Femur (tissue), 1 donor: ENCODE measurements at regions not wholly inside any gene's neighbourhood (a gene's known extent, or its start where the extent isn't known, plus 50 kb on each side); places are given as distances from the start of the nearest gene placed in this dataset.

Experiments
- DNase-seq: peaks from one replicate; pipeline ENCODE4 v3.0.0-alpha.2; 2017

DNA sequence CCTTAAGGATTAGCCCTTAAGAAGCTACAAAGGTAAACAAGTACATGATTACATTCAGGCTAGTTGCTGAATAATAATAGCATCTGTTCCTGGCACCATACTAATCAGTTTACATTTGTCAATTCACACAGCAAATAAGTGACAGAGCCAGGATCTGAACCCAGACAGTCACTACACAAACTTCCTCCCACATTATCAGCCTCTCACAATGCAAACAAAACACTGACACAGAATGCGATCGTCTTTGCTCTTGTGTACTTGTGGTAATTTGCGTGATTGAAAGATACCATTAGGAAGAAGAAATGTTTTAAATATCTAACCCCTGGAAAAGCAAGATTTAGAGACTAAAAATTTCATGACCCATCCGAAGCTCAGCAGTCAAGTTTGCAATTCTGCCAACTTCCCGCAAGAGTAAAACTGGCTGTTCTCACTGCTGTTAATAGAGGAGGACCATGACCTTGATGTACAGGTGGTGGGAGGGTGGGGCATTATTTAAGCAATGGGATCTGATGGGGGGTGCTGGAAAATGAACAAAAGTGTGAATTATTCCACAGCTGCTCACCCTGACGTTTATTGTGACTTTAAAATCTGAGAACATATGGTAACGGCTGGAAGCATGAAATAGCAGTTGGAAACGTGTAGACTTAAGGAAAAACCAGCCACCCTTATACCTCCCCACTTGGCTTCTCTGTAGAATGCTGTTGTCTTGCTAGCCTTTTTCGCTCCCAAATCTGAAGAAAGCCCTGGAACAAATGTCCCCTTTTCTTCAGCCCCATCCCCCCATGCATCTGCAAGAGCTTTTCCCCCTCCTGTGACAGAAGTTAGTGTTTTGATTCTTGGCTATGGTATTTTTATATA lies 95.3 kb upstream of the ARMC2 start:
- no peak for DNase-seq

DNA sequence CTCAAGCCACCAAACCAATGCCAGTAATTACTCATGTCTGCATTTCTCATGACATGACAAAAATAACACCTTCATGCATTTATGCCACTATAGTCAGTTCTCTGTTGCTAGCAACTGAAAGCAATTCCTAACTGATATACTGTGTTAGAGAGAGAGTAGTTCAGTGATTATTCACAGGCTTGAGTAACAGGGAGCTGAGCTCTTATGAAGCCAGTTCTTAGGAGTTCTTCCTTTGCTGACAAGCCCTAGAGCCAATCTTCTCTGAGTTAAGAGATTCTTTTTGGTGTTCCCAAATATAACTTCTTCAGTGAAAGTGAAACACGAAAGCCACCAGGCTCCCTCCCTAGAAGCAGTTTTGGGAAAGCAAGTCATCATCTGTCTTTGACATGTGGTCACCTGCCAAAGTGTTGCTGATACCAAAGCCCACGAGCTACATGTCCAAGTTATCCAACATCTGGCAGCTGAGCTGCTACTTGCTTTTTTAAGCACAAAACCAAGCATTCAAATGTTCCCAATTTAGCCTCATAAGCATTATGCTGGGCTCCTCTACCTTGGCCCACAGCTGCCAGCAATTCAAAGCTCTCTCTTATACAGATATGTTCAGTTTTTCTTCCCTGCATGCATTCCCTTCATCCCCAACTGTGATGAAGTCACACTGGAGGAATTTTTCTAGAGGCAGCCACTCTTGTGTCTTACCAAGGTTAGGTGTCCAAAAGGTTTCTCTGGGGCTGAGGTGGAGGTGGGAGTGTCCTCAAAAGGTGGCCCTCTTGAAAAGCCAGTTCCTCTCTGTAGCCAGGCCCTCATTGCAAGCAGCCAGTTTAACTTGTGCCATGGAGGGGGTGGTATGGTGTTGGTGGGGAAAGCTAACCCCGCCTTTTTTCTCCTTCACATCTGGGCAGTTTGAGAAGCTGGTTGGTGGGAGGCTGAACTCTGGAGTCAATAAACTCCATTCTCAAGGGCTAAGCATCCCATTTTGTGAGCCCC lies 92.7 kb upstream of the ARMC2 start:
- DNase-seq, result no peak

GRCh38 chr6:108757357-108757756 lies 90.9 kb upstream of the ARMC2 start:
- no peak for DNase-seq

GRCh38 chr6:108758884-108759283 lies 89.3 kb upstream of the ARMC2 start:
- no peak for DNase-seq

DNA sequence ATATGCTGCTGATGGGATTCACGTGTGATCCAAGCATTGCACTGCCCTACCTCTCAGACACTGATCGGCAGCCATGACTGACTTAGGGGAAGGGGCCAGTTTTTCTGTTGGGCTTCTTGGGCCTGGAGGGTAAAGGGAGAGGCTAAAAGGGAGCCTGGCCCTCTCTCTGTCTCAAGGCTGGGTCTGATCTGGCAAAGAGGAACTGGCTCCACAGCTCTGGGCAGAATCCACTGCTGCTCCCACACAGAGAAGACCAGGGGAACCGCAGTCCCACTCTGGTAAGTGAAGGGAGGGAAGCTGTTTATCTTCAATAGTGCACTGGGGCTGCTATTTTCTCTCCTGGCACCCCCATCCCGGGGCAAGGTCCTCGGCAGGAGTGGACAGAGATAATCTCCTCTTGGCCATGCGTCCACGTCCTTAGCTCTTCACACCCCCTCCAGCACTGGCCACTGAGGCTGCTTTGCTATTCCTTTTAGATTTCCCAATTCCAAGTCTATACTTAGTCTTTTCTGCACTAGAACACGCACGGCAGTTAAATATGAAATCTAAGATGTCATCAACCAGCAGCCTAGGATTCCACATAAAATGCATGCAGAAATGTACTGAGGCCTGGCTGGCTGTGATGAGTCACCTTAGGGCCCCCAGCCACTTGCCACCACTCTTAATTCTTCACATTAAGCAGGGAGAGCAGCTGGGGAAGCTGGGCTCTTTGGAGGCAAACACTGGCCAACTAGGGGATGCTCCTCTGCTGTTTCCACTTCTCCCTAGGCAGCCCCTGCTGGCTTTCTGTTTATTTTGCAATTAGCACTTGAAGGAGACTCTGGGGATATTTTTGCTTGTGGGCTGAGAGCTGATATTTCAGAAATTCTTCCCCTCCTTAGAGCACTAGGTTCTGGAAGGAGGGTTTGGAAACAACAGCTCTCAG lies 87.8 kb upstream of the ARMC2 start:
- peak; percentile 50 for DNase-seq

GRCh38 chr6:108762394-108762793 lies 85.8 kb upstream of the ARMC2 start:
- no peak for DNase-seq

- DNase-seq, result no peak
Observed at GRCh38 chr6:108763931-108764579, 84.2 kb upstream of the ARMC2 start.

DNA sequence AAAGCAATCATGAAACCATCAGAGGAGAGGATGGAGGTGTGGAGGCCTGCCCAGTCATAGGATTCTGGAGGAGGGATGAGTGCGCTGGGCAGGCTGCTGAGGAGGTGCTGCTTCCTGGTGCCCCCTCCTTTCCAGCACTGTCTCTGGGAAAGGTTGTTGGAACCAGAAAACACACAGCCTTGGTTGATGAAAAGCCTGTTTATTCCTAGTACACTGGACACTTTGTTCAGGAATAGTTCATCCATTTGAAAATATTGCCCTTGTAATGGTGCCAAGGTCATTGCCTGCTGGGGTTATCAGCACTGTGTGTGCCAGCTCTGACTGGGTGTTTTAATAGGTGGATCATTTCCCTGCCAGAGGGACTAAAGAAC lies 83.7 kb upstream of the ARMC2 start:
- DNase-seq, result no peak

DNA sequence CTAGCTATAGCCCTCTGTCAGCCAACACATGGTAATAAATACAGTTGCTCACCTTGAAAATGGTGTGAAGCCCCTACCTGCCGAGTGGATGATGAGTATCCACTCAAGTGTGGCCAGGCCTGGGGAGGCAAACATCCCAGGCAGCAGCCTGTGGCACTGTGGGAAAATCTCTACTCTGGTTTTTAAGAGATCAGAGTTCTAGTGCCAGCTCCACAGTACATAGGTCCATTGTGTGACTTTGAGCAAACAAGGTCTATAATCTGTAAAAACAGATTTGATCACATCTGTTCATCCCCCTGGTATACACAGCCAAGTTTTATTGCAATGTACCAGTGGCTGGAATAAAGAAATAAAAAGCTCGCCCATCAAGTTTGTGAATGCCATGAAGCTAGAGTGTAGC lies 82.7 kb upstream of the ARMC2 start:
- no peak for DNase-seq

DNA sequence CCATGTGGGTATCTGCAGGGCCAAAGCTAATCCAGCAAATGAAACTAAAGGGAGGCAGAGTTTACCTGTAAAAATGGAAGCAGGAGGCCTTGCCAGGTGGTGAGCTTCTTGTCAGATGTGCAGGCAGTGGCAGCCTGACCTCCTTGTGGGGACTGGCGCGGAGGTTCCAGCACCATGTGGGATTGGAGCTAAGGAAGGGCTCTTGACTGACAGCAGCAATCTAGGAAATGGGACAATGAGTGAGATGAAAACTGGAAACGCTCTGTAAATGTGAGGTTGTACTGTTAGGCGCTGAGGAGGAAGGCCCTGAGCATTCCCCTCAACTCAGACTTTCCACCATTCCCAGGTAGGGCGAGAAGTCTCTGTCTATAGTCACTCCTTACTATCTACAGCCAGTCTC lies 81.8 kb upstream of the ARMC2 start:
- no peak for DNase-seq

- no peak for DNase-seq
Observed at GRCh38 chr6:108766886-108767285, 81.3 kb upstream of the ARMC2 start.

DNA sequence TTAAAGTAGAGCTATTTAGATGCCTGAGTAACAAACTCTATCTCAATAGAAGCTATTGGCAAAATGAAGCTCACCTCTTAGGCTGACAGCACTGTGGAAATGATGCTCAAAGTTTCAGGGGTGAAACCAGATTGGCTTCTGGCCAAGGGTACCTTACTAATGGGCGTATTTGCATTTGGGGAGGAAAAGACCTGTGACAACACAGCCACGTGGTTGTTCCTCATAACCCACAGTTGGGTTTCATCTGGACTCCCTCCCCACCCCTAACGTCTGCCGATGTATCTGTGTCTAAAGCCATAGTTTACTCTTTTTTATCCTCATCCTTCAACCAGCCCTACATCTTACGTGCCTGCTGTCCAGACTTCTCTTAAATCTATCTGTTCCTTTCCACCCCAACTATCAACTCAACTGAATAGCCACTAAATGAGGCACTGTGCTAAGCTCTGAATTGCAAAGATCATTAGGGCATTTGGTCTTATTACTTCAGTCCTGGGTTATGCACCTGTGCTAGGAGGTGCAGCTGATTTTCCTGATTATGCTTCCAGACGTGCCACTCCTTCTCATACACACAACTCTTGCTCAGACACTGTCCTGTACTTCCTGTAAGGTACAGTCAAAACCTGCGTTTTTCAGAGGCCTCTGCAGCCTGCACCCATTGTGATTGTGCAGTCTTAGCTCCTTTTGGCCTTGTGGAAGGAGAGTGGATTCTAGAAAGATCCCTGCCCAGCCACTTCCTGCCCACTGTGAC lies 80.6 kb upstream of the ARMC2 start:
- no peak for DNase-seq

DNA sequence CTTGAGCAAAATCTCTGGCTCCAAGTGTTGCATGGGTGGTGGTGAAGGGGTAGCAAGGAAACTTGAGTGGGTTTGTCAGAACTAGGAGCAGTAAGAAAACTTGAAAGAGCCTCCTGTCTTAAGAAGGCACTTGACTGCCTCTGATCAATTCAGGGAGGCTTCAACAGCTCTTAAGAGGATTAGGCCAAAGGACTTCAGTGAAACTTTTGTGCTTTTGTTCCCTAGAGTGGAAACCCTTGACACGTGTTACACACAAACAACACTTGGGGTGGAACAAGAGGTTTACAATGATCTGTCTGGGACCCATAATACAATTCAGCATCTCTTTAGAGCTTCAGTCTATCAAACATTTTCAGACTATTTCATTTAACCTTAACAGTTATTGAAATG lies 80.1 kb upstream of the ARMC2 start:
- DNase-seq, result no peak

DNA sequence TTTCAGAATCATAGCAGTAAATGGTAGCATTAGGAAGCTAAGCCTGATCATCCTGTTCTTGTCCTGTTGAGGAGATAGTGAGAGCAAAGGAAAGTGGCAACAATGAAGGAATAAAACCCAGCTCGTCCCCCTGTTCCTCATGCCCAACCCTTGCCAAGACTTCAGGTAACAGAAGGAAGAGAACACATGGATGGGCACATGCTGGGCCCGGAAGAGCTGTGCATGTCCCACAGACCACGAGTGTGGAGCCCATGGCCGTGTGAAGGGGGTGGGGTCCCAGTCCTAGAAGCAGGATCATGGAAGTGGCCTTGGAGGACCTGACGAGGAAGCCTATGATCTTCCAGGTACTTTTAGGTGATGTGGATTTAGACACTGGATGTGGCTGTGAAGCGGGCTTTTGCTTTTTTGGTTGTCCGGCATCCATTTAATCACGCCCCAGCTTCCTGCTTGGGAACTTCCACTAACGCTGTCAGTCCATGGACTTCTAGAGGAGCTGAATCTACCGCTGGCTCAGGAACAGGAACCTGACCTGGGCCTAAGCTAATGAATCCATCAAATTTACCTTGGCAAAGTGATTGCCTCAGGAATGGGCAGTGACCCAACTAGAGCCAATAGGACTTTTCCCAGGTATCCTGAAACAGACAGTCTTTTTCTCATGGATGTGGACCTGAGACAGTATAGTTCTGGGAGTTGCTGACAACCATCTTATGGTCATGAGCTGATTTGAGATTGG lies 79.3 kb upstream of the ARMC2 start:
- DNase-seq, result no peak

GRCh38 chr6:108771421-108771820 lies 76.8 kb upstream of the ARMC2 start:
- DNase-seq, result no peak

DNA sequence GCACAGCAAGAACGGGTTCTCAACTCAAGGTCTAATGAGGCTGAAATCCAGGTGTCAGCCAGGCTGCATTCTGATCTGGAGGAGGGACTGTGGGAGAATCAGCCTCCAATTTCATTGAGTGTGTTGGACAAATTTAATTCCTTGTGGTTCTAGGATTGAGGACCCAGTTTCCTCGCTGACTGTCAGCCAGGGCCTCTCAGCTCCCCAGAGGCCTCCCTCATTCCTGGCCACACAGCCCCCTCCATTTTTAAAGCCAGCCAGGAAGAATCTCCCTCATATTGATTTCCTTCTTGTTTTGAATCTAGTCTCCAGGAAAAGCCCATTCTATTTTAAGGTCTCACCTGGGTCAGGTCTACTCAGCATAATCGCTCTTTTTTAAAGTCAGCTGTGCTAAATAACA lies 73.7 kb upstream of the ARMC2 start:
- DNase-seq, result no peak

DNA sequence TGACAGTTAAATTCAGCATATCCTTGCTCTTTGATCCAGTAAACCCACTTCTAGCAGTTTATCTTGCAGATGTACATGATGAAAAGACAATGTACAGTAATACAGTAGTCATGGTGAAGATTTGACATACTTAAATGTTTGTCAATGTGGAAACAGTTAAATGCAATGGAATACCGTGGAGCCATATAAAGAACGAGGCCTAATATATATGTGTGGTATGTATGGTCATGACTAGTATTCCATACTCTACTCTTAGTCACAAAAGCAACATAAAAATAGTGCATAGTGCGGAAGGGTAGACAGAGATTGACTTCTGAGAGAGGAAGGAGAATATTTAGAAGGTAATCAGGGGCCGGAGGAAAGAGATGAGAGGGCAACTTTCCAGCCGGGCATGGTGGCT lies 70.7 kb upstream of the ARMC2 start:
- DNase-seq, result no peak

DNA sequence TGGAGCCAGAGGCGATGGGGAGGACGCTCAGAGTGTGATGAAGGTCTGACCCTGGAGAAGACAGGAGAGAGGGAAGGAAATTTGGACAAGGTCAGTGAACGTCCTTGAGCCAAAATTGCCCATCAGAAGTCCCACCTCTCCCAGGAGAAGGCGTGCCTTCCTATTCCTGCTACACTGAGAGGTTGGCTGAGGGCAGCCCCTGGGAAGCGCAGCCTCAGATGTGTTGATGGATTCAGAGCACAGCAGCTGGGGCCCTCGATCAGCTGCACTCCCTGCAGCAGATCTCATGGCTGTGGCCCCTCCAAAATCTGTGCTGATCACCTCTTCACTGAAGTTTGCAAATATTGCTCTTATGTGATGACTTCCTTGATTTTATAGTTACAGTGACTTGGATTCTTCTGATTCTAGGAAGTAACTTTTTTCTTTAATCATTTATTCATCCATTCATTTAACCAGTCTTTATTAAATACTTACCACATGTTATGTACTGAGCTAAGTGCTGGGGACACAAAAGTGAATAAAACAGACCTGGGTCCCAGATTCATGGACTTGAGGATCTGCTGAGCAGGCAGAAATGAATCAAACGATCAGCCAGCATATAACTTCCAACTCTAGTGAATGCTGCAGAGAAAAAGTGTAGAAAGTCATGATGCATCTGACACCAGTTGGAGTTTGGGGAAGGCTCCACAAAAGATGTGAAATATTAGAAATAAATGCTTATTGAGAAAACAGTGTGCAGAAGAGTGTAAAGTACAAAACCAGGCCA lies 69.6 kb upstream of the ARMC2 start:
- no peak for DNase-seq

- DNase-seq, result no peak
Observed at GRCh38 chr6:108779536-108780275, 68.5 kb upstream of the ARMC2 start.
